Activated T-cell treated with anti-CD3 and anti-CD28 coated beads for 1 hour (primary cell): ENCODE measurements at regions not wholly inside any gene's neighbourhood (a gene's known extent, or its start where the extent isn't known, plus 50 kb on each side); places are given as distances from the start of the nearest gene placed in this dataset.
"Not testable (repeated sequence)": the region's sequence is repeated elsewhere in the genome, so short reads cannot be mapped to it uniquely, and the experiment has no call there.

Source experiments
- DNase-seq: peaks from one replicate; pipeline ENCODE4 v3.0.0-alpha.2; 2020; ENCODE audit warnings: low read depth

DNA sequence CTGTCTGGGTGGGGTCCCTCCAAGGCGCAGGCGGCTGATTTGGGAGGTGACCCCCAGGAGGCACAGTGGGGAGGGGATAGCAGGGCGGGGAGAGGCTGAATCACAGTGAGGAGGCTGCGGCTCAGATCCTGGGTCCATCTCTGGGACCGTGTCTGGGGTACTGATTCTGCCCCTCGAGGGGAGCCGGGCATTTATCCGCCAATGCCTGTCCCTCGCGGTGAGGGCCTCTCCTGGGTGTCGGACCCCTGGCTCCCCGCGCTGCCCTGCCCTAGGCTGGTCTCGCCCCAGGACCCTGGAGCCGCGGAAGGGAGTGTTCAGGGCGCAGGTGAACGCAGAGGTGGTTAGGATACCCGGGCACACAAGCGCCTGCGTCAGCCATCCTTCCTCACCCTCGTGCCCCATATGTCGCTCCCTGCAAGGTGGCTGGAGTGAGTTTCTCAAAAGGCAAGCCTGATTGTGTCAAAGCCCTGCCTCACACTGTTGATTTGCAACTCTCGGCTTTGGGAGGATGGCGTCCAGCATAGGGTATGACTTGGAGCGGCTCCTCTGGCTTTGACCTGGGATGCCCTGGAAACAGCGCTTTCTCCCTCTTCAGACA is 530.9 kb downstream of the PTPRU start:
- no peak for DNase-seq

DNA sequence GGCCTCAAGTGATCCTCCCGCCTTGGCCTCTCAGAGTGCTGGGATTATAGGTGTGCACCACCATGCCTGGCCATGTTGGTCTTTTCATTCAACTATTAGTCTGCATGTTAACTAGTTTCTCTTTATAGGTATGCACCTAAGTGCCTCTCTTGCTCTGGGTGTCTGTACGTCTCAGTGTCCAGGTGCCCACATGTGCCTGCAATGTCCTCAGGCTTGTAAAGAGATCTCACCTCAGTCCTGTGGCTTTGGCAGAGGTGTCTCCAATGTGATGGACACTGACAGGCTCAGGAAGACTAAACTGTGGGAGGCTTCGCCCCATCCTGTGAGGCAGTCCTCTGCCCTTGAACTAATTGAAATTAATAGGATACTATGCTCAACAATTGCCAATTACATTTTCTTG is 526.3 kb downstream of the PTPRU start:
- no peak for DNase-seq

DNA sequence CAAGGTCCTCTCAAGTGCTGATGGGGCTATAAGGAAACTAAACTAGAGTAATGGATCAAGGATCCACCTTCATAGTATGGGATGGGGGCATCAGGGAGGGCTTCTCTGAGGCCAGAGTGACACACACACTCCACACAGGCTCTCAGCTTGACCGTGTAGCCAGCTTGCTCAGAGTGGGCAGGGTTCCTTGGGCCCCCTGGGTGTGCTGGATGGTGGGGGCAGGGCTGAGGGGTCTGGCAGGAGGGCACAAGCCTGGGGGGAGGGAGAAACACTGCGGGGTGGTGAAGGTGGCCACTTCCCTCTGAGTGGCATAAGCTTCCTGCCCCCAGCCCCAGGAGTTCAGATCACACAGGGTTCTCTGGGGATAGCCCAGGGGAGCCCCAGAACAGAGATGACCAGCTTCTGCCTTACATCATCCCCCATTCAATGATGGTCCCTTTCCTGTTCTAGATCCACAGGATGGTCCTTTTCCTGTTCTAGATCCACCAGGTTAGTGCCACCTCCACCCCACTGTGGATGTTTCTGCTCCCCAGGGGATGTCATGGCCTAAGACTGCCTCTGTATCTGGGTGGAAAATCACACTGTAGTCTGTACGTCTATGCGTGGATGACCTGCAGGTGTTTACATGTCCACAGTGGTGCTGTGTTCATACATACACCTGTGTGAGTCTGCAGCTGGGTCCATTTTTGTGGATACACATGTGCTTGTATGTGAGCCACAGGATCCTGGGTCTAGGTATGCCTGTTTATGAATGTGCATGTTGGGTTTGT is 525.0 kb downstream of the PTPRU start:
- no peak for DNase-seq

DNA sequence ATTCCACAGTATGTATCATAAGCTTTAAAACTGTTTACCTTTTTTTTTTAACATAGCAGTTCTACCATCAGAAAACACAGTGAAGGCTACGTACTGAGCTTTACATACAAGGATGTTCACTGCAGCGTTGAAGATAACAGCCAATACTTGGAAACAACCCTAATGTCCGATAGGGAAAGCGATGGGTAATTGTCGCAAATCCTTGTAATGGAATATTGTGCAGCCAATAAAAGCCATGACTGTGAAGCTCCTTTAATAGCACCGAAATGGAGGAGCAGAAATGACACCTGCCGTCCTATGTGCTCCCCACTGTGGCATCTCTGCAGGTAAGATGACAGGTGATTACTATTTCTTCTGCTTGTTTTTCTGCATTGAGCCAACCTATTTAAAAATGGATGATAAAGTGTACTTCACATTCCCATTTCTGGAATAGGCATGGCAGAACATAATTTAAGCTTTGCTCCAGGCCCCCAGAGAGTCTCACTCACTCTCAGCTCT is 523.8 kb downstream of the PTPRU start:
- no peak for DNase-seq

DNA sequence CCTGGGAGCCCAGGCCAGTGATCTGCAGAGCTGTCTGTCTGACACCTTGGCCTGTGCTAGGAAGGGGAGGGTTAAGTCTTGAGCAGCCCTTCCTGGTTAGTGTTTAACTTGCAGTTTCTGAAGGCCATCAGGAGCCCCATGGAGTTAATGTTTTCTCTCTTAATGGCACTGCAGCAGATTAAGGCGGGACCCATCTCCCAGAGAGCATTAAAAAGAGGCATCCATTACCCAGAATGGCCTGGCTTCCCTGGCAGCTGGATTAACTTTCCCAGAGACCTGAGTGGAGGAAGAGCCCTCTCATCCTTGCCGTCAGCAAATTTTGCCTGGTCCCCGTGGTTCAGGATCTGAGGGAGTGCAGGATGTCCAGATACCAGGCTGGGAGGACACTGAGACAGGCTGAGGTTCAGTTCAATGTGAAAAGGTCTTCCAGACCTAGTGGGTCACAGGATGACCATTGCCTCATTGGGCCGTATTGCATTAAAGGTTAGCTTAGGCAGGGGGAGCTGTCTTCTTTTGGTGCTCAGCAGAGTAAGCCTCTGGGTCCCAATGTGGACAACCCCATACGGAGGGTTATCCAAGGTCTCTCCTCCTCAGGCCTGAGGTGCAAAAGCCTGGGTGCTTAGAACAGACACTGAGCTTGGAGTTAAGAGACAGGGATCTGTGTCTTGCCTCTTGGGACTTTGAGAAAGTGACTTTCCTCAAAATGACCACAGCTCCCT is 522.6 kb downstream of the PTPRU start:
- DNase-seq = no peak

DNA sequence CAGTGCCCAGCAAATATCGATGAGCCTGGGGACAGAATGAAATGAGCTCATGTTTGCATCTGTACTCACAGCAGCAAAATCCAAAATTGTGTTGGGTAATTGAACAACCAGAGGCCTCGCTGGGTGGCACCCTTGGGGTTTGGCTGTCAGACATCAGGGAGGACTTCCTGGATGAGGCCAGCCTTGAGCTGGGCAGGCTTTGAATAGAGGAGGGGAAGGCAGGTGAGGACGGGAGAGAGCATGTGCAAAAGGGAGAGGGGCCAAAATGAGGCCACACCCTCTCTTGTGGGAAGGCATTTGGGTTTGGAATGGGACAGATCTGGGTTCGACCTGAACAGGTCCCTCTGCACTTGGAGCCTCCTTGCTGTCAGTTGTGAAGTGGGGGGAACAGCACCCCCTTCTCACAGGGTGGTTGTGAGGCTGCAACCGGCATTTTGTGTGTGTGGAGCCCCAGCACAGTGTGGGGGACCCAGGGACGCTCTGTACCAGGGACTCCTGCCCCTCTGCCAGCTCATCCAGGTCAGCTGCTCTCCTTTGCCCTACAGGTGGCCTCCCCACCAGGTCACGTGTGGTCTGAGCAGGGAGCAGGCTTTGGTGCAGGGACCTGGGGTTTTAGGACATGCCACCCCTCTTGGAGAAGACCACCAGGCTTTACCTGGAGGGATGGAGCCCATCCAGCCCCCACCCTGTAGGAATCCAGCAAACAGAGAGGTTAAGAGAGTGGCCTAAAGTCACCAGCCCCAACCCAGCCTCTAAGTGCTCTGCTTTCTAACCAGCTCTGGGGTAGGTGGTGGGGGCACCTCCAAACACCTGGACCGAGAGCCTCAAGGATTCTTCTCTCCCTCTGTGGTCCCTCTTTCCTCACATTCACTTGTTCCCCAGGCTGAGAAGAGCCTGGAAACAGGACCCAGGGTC is 521.8 kb downstream of the PTPRU start:
- DNase-seq = no peak

DNA sequence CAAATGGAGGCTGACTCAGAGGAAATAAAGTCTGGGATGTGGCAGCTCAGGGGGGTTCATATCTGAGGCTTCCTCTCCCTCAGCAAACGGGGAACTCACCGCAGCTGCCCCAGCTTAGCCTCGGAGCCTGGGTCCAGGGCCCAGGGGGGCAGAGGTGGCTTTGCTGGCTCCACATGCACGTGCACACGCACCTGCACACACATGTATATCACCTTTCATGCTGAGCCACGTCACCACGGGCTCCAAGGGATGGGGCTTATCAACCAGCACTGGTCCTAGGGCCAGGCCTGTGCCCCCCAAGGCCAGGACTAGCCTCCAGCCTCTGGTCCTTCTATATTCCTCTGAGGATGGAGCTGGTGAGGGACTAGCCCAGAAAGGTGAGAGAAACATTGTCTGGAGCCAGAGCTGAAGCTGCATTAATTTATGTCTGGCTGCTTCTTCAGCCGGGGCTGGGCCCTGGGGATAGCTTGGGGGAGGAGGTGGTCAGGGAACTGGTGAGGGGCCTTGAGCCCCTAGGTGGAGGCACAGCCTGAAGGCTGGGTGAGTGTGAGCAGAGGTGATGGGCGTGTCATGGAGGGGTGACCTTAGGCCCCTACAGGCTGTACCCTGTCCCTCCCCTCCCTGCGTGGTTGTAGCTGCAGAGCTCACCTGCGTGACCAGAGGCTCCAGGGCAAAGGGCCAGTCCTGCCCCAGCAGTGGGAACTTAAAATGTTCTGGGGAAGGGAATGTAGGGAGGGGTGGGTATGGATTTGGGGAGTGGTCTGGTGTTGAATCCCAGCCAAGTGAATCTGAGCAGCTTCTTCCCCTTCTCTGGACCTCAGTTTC is 520.8 kb downstream of the PTPRU start:
- no peak for DNase-seq

DNA sequence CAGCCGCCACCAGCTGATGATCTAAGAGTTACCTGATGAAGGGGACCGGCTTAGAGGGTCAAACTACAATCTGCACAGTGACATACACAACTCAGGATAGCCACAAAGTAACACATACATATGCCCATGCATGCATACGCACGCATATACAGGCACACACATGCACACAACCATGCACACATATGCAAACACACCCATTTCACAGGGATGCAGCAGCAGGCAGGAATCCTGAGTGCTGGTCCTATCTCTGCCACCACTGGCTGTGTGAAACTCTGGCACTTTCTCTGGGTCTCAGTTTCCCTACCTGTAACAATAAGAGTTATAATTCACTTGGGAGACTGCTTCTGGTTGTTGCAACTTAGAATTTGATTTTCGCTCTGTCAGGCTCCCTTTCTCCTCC is 520.2 kb downstream of the PTPRU start:
- no peak for DNase-seq

DNA sequence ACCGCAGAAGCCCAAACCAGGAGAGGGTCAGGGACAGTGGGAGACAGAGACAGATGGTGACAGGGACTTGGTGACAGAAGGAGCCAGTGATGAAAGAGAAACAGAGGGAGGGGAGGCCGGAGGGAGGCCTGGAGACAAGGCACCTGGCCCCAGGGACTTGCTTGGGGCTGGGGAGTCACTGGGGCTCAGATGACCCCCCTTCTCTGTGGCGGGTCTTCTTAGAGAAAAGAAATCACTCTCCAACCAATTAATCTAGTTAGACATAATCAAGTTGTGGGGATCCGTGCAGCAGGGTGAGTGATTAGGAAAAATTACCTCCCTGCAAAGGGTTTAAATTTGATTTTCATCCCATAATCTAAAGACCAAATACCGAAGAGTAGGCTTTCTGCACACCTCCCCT is 519.8 kb downstream of the PTPRU start:
- no peak for DNase-seq

DNA sequence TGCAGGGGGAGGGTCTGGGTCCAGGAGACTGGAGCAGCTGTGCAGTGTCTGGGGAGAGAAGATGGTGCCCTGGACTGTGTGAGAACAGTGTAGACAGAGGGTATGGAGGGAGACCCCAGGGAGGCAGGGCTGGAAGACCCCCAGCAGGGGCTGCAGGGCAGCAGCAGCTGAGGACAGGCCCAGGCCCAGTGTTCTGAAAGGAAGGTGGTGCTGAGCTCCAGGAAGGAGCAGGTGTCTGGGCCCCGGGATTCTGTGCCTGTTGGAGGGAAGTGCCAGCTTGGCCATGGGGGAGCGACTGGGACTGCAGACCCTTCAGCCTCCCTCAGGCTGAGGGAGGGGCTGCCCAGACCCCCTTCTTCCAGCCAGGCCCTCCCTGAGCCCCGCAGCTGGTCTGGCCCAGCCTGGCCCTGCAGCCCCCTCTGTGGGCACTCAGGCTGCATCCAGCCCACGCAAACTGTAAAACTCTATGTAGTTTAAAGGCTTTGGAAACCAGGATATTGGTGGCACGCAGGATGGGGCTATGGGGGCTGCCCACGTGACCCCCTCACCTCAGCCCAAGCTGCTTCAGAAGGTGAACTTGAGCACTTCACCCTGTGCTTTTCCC is 519.2 kb downstream of the PTPRU start:
- DNase-seq = not testable (repeated sequence)

DNA sequence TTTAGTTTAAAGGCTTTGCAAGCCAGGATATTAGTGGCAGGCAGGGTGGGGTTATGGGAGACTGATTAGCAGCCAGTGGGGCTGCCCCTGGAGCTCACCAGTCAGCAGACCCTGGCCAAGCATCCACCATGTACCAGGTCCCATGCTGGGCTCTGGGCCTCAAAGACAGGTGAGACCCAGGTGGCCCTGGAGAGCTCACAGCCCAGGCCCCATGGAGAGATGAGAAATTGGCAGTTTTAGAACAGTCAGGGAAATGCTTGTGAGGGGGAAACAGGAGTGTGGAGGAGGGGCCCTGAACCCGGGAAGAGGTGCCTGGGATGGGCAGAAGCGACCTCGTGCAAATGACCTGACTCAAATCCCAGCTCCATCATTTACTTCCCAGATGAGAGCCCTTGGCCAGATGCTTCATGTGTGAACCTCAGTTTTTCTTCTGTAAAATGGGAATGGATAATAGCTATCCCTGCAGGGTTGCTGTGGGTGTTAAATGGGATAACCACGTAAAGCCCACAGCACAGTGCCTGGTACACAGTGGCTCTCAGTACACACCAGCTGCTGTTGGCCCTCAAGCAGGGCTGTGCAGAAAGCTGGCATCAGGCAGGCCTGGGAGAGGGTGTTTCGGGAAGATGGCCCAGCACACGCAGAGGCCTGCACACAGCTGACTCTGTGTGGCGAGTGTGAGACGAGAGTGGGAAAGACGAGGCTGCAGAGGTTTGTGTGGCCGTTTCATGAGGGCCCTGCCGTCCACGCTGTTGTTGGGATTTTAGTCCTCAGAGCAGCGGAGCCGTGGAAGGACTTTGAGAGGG is 518.5 kb downstream of the PTPRU start:
- no peak for DNase-seq

DNA sequence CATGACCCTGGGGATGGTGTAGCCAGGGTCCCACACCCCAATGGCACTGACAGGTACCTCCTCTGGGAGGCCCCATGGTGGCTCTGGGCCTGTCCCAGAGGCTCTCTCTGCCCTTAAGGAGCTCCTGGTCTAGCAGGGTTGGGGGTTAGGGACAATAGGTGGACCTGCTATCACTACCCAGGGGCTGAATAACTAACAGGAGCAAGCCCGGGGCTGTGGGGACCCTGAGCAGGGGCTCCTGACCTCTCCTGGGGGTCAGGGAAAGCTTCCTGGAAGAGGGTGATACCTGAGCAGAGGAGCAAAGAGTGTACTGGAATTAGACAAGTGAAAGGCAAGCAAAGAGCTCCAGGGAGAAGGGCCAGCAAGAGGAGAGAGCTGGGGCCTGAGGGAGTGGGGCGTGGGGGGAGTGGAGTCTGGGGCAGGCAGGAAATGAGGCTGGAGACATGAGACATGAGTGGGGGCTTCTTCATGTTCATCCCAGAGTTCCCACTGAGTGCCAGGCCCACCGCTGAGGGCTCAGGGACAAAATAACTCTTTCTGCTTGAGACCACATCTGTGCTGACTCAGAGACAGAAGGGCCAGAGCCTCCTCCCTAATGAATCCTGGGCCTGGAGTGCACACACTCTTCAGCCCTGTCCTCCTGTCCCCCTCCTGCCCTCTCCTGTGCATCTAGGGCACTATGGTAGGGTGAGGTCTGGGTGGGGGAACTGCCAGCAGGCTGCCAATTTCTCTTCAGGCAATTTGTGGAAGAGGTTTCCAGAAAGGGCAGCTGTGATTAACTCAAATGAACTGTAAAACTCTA is 517.6 kb downstream of the PTPRU start:
- DNase-seq = no peak

DNA sequence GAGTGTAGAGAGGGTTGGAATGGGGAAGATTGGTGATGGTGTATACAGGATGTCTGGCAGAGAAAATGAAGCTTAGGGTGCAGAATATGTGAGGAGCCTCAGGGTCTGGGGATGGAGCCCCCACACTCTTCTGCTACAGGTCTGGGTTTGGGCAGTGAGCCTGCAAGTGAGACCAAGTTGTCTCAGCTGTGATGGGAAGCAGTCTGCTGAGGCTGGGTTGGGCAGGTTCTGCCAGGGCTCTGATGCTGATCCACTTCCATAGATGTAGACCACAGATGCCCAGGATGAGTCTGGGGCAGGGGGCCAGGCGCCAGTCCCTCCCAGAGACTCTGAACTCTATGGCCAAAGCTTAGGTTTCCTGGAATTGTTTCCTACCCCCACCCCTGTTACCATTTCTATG is 516.9 kb downstream of the PTPRU start:
- DNase-seq = no peak

DNA sequence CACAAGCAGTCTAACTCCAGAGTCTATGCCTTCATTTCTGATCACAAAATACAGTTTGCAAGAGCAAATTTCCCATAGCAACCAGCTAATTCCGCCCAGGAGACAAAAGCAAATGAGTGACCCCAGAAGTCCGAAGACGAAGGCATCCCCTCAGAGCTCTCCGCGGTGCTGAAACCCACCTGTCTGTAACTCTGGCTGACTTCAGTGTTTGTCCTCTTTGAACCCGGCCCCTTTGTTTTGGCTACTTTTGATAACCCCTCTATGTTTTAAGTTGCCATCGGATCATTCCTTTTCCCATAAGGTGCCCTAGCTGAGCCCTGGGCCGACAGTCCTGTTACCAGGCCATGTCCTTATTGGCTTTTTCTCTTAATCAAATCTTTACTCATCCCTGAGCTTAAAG is 515.8 kb downstream of the PTPRU start:
- no peak for DNase-seq

DNA sequence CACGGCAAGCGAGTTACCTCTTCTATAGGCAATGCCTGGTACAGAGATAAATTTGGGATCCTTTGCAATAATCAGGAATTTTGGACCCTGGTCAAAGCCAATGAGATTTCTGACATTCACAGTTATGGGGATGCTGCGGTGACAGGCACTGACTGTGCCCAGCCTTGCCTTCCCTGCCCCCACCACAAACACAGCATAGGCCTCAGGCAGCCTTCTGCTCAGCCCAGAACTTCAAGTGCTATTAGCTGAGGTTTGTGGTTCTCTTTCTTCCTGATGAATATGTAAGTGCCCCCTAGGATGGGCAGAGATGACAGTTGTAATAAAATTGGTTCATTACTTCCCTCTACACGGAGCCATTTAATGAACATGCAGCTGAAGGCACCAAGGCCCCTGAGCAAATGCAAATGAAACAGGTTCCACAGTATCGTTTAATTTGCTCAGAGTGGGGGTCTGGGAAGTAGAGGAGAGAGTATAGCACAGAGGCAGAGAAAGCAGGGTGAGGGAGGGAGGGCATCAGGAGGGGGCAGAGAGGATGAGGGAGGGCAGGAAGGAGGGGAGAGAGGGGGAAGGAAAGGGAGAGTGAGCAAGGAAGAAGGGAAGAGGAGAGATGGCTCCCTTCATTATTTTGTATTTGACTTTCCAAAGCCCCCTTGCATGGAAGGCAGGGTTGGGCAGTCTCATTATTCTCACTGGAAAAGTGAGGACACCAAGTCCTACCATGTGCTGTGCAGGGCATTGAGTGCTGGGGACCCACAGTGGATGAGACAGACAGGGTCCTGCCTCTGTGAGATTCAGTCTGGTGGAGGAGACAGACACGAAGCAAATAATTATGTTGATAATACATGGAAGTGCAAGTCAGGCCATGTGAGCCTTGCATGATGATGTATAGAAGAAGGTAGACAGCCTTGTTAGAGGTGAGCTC is 513.0 kb downstream of the PTPRU start:
- DNase-seq = no peak

DNA sequence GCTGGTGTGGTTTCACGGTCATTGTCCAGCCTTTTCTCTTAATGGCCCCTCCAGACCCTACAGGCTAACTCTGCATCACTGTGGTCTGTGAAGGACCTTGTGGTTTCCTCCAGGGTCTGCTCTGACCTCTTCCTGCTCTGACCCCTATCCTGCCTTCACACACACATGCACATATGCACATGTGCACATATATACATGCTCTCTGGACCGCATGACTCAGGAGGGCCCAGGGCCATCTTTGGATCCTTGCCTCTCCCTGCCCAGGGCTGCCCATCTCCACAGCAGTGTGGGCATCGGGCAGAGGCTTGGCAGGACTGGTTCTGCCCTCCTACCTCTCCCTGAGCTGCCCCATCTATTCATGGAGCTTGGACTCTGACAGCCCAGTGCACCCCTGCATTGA is 510.9 kb downstream of the PTPRU start:
- DNase-seq = no peak

DNA sequence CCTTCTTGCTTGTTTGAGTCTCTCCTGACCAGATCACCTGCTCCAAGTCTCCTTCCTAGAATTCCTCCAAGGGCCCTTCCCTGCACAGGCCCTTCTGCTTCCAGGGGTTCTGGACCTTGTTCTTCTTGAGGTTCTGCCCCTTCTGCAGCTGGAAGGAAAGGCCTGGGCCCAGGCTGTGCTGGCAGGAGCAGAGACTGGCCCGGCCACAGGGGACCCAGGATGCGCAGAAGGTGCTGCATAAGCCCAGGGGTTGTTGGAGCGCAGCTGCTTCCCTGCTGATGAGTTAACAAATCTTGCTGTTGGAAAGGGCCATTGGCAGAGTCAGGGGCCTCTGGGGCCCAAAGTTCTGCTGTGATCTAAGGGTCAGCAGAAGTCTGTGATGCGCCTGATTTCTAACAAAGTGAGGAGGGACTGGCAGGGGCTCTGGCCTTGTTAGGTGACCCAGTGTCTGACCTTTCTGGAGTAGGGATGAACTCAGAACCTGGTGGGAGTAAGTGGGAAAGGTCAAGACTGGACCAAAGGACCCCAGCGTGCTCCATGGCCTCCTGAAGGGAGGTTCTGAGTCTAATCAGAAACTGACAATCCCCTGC is 509.8 kb downstream of the PTPRU start:
- DNase-seq = no peak
